Medulla oblongata (tissue), 1 donor: ENCODE measurements at regions not wholly inside any gene's neighbourhood (a gene's known extent, or its start where the extent isn't known, plus 50 kb on each side); places are given as distances from the start of the nearest gene placed in this dataset.
"Not testable (repeated sequence)": the region's sequence is repeated elsewhere in the genome, so short reads cannot be mapped to it uniquely, and the experiment has no call there.

Experiments used
- DNase-seq: peaks from one replicate; pipeline ENCODE4 v3.0.0-alpha.2; 2015; ENCODE audit errors: extremely low spot score

DNA sequence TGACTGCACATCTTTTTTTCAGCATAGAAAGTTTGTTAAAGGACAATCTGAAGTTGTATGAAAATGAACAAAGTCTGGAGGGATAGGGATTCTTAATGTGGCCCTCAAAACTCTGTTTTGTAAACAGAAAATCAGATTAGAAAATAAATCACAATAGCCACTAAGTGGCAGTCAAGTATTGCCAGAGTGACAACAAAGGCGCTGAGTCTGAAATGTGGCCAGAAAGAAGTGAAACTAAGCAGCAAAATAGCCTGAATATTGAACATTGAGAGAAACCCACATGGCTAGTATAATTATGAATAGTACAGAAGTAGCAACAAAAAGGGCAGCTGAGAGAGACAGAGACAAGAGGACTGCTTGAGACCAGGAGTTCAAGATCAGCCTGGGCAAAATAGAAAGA, 81.1 kb upstream of the CT45A1 start:
- peak; percentile 27 for DNase-seq

DNA sequence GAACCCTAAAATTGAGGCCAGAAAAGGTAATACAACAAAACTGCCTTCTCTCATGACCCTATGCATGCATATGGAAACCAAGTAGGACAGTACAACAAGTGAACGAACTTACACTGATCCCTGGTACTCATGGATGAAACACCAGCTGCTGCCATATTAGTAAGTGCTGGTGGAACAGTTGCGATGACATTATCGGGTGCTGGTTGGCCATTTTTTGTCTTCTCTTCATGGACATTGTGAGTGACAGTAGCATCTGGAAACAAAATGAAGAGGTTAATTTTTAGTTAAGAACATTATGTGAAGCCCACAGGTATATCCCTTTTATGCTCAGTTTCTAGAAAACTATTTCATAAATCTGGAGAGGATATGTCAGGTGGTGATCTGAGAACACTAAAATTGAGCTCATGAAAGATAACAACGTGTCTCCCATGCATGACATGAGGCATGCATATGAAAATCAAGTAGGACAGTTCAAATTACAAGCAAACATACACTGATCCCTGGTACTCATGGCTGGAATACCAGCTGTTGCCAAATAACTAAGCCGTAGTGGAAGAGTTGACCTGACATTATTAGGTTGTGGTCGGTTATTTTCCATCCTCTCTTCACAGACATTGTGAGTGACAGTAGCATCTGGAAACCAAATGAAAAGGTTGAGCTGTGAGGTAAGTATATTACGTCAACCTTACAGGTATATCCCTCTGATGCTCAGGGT, 74.2 kb upstream of the CT45A1 start:
- no peak for DNase-seq

DNA sequence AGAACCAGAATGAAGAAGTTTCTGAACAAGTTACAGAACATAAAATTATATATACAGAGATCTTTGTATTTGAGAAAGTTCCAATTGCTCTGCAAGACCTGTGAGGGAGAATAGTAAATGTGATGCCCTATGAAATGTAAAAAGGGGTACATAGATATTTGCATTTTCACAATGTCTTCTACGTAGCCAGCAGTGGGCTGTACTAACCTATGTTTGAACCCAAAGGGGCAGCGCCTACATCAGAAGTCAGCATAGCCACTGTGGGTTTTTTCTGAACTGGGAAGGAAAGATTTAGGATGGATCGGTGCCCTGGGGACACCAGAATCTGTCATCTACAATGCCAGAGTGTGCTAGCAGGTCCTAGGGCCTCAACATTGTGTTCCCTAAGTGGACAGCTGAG, 69.5 kb upstream of the CT45A1 start:
- DNase-seq = no peak

DNA sequence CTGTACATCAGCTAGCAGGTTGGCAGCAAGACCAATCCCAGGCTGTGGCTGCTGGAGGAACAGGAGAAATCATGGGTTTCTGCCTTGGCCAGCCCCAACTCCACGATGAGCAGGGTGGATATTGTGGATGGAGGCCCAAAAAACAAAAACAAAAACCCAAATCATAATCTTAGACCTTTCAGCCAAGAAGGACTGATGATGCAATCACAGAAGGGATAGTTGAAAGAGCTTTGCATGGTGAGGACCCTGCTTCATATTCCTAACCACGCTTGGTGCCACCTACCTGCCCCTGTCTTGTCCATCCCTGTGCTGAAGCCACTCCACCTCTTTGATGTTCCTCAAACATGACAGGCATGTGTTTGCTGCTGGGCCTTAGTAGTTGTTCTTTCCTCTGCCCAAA, 68.8 kb upstream of the CT45A1 start:
- no peak for DNase-seq

DNA sequence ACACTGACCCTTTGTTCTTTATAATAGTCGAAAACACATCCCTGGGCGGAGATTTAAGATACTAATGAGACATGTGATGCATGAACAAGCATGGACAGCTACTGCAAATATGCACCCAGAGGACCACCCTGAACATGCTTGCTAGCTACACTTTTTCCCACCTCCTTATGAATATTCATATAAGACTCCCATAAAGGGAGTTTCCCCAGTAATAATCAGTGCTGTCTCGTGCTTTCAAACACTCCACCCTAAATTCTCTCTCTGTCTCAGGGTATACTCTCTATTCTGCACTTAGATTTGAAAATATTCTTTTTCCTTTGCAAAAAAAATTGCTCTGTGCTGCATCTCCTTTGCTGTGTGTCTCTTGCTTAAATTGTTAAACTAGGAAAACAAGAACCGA, 64.4 kb upstream of the CT45A1 start:
- no peak for DNase-seq

DNA sequence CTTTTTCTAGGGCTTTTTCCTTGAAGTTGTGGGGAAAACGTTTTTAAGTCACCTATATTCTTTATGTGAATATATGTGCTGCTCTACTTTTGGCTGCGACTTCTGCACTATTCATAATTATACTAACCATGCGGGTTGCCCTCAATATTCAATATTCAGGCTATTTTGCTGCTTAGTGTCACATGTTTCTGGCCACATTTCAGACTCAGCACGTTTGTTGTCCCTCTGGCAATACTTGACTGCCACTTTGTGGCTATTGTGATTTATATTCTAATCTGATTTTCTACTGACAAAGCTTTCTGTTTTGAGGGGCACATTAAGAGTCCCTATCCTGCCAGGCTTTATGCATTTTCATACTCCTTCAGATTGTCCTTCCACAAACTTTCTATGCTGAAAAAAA, 63.9 kb upstream of the CT45A1 start:
- DNase-seq = no peak

DNA sequence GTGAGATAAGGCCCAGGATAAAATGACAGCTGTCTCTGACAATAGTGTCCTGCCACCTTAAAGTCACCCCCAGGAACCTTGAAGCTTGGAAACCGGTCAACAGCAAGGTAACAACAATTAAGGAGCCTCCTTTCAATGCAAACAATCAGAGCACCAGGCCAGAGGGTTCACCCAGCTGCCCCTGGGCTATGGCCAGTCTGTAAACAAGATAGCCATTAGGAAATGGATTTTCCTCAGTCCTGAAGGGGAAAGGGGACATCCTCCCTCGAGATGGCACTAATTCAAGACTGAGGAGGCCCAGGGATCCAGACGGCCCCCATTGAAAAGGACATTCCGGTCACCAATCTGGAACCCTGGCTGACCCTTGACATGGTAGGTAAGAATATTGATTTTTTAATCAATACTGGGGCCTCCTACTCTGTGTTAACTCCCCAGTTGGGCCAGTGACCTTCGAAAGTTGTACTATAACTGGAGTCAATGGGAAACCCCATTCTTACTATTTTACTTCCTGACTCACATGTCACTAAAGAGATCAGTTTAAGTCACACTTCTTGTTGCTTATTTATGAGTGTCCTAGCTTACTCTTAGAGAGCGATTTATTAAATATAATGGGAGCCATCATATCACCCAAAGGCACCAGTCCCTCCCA, 61.7 kb upstream of the CT45A1 start:
- DNase-seq = no peak

DNA sequence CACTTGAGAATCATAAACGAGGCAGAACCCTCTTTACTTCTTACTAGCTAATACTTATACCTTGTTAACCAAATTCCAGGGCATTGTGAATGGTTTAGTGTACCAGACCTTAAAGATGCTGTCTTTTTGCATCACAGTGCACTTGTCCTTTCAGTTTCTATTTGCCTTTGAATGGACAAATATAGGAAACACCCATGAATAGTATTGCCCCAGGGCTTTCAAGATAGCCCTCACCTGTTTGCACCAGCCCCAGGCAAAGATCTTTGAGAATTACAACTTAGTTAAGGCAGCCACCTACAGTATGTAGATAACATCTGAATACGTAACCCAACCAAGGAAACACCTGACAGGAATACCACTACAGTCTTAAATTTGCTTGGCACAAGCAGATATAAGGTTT, 60.8 kb upstream of the CT45A1 start:
- no peak for DNase-seq

DNA sequence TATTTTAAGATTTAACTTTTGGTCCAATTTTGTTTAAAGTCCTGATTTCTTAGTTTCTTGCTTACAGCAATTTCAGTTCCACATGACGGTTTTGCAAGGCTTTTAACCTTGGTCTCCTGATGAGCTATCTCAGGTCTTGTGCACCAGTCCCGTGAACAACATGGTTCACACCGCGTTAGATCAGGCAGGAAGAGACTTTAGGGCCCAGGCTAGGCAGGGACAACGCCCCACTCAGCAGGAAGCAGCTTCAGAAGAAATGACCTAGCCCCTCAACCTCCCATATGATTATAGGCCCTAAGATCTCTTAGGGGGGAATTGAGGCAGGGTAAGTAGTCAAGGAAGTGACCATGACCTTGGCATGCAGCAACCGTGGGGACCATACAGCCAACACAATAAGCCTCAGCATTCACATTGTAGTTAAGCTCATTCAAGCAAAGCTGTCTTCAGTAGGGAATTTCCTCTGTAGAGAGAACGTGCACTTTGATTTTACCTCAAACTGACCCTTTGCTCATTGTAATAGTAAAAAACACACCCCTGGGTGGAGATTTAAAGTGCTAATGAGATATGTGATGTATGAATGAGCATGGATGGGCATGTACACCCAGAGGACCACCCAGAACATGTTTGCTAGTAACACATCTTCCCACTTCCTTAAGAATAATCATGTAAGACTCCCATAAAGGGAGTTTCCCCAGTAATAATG, 55.3 kb upstream of the CT45A1 start:
- not testable (repeated sequence) for DNase-seq
